Lung (tissue), 11 donors: ENCODE measurements at regions not wholly inside any gene's neighbourhood (a gene's known extent, or its start where the extent isn't known, plus 50 kb on each side); places are given as distances from the start of the nearest gene placed in this dataset.
A peak's percentile ranks its signal among the peaks of the same experiment; 100 is the strongest.

ENCODE experiments used
- ATAC-seq: fragments of 200-7000 bp; cut with Tn5 transposase; one replicate; pipeline ENCODE4 v1.9.1; 2020; ENCODE audit warnings: moderate number of reproducible peaks; ENCODE audit not compliant: insufficient read depth, low FRiP score
- DNase-seq, 3 donors: peaks; one replicate each; pipeline ENCODE4 v3.0.0-alpha.2; 2013 to 2017
- H3K27ac ChIP-seq, 2 donors: one replicate each; pipeline ENCODE4 v1.5.1; 2013; ENCODE audit warnings: mild to moderate bottlenecking in 2 of 2, moderate library complexity in 2 of 2, control low read depth in 1 of 2, inconsistent platforms in 1 of 2, low read depth in 1 of 2, low read length in 1 of 2
- H3K27me3 ChIP-seq, 3 donors: one replicate each; pipeline ENCODE4 v1.5.1; 2013; ENCODE audit warnings: low read length in 2 of 3; ENCODE audit not compliant: control insufficient read depth in 3 of 3, insufficient read depth in 3 of 3
- H3K36me3 ChIP-seq, 4 donors: one replicate each; pipeline ENCODE4 v1.5.1; 2013; ENCODE audit warnings: low read length in 4 of 4, mild to moderate bottlenecking in 1 of 4, moderate library complexity in 1 of 4; ENCODE audit not compliant: control insufficient read depth in 4 of 4, insufficient read depth in 4 of 4
- H3K4me1 ChIP-seq, 5 donors: one replicate each; pipeline ENCODE4 v1.5.1; 2013; ENCODE audit warnings: low read length in 5 of 5, mild to moderate bottlenecking in 2 of 5, moderate library complexity in 1 of 5; ENCODE audit not compliant: control insufficient read depth in 5 of 5, insufficient read depth in 5 of 5
- H3K4me3 ChIP-seq: one replicate; pipeline ENCODE4 v1.5.1; 2013; ENCODE audit warnings: mild to moderate bottlenecking, control low read depth, moderate library complexity
- H3K9ac ChIP-seq, 2 donors: one replicate each; pipeline ENCODE4 v1.5.1; 2013; ENCODE audit warnings: low read length in 2 of 2, control low read depth in 1 of 2; ENCODE audit not compliant: insufficient read depth in 1 of 2
- H3K9me3 ChIP-seq, 4 donors: one replicate each; pipeline ENCODE4 v1.5.1; 2013; ENCODE audit warnings: low read length in 3 of 4, mild to moderate bottlenecking in 1 of 4, moderate library complexity in 1 of 4; ENCODE audit not compliant: control insufficient read depth in 4 of 4, insufficient read depth in 3 of 4
- WGBS, 2 donors: extraction: QIAGEN DNeasy Blood & Tissue Kit; methylation state at CpG; one replicate each; pipeline ENCODE4 v1.1.7; 2013; 5-methylcytosine and 5-hydroxymethylcytosine counted together
- TF ChIP-seq, protein P1 (sequence below): IDR thresholded peaks from 2 replicates; pipeline ENCODE4 v1.5.1; 2012; ENCODE audit warnings: mild to moderate bottlenecking; ENCODE audit errors: control extremely low read depth, extremely low read depth
- donor health status: control.
- donor health status: control.
- donor health status: Bipolar disorder and iron deficiency.
- donor health status: healthy.
- donor health status: DM: yes; HTN: yes; CAD: no.

DNA sequence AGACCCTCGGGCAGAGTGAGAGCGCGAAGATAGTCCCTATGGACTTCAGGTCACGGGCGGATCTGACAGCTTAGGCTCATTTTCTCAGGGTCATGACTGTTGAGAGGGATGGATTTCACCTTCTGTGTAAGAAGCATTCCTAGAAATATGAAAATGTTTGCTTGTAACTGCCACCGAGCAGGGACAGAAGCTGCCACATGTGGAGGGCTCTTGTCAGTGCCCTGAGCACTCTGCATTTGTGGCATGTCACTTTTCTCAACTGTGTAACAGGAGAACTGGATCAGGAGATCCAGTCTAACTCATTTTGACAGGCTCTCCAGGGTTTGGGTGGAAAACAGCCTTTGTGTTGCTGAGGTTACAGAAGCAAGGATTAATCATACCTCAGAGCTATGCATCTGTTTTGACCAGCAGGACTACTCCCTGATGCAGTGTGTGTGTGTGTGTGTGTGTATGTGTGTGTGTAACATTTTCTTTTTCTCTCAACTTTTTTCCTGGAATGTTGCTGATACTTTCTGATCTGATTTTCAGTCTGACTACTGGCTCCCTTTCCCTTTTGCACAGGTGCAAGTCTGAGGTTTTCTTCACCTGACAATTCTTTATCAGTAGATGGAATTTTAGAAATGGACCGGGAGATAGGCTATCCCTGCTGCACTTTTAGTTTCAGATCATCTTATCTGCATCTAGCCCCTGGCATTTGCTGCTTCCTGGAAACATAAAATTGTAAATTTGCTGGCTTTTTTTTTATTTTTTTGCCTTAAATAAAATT lies 183.3 kb downstream of the STK31 start:
- Histone ChIP-seq H3K36me3 (no peaks in the 10 kb centered on the region), H3K4me3 (no peak overlapping the region), H3K9me3 (no peaks in the 10 kb centered on the region), H3K27ac (no peak overlapping the region), H3K27me3 (no peaks in the 10 kb centered on the region), H3K9ac (no peak overlapping the region), H3K4me1 (no peaks in the 10 kb centered on the region)
- TF ChIP-seq, protein P1, sequence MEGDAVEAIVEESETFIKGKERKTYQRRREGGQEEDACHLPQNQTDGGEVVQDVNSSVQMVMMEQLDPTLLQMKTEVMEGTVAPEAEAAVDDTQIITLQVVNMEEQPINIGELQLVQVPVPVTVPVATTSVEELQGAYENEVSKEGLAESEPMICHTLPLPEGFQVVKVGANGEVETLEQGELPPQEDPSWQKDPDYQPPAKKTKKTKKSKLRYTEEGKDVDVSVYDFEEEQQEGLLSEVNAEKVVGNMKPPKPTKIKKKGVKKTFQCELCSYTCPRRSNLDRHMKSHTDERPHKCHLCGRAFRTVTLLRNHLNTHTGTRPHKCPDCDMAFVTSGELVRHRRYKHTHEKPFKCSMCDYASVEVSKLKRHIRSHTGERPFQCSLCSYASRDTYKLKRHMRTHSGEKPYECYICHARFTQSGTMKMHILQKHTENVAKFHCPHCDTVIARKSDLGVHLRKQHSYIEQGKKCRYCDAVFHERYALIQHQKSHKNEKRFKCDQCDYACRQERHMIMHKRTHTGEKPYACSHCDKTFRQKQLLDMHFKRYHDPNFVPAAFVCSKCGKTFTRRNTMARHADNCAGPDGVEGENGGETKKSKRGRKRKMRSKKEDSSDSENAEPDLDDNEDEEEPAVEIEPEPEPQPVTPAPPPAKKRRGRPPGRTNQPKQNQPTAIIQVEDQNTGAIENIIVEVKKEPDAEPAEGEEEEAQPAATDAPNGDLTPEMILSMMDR = no peak
- 72 to 78% methylated on average over 7 of the region's 7 CpGs for WGBS, 2 donors
- ATAC-seq = no peak
- DNase-seq = peak in 1 of 3 donors; percentile 2

DNA sequence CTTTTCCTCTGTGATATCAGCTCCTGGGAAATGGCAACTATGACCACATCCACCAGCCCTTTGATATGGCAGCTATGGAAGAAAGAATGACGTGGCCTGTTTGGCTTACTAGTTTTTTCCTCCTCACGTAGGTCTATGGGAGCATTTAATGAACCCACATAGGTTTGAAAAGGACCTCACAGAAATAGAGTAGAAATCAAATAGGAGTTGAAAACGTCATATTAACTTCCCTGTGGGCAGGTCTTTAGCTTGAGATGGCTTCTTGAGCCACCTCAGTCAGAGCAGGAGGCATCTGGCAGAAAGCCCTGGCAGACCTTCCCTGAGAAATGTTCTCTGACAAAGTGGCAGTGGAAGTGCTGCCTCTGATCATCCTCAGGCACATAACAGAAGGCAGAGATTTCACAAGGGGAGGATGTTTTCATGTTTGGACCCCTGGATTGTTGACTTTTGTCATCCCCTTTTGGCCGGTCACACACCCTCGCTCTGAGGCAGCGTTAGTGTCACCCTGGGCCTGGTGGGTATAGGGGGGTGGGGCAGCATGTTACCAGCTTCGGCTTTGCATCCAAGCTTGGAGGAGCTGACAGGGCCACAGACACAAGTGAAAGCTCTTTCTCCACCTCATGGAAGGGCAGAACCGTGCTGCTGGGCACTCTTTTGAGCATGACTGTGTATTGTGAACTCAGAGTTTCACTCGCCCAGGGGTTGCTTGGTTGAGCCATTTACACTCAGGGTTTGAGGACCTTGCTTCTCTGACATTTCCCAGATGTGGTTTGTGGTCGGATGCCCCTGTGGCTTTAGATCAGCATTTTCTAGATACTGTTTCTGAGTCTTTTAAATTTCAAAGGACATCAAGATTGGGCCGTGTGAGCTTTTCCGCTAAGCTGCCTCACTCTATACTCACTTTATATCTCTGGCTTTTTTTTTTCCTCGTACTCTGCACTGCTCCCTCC lies 184.2 kb downstream of the STK31 start:
- H3K36me3 ChIP-seq = no peaks in the 10 kb centered on the region
- TF ChIP-seq, protein P1 = no peak
- WGBS, 2 donors = 25 to 50% methylated on average over 13 of the region's 13 CpGs
- H3K27me3 ChIP-seq = no peaks in the 10 kb centered on the region
- DNase-seq = no peak
- no peak overlapping the region for H3K27ac ChIP-seq
- H3K4me1 ChIP-seq = no peaks in the 10 kb centered on the region
- H3K9ac ChIP-seq = no peak overlapping the region
- ATAC-seq = no peak
- H3K4me3 ChIP-seq = no peak overlapping the region
- H3K9me3 ChIP-seq = no peaks in the 10 kb centered on the region

DNA sequence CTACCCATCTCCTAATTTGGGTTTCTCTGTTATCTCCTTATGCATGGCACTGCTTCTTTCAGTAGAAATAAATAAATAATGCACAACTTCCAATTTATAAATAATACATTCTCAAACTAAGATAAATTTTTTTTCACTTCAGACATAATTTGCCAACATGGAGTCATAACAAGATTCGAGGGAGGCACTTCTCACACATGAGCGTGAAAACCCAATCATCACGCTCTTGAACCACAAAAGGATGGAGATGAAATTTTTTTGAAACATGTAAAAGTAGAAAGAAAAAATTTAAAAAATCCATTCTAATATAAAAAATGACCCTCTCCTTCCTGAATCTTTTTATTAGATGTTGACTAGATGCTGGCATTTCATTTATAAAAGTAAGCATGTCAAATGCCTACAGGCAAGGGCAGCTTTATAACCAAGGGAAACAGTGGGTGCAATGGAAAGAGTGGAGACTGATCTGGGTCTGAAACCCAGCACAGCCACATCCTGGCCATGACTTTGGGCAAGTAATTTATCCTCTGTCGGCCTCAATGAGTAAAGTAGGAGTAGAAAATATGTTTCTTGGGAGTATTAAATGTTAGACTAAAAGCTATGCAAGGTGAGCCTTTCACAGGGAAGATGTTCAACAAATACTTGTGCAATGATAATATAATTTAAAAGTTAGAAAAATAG lies 185.0 kb downstream of the STK31 start:
- TF ChIP-seq, protein P1 = no peak
- H3K9ac ChIP-seq = no peak overlapping the region
- whole genome bisulfite sequencing, 2 donors = 66 to 74% methylated on average over 4 of the region's 4 CpGs

More for the DNA sequence above, 185.0 kb downstream of the STK31 start:
- no peak overlapping the region for H3K4me3 ChIP-seq
- H3K27me3 ChIP-seq = no peaks in the 10 kb centered on the region
- no peaks in the 10 kb centered on the region for H3K4me1 ChIP-seq
- ATAC-seq (no peak), DNase-seq (no peak)
- H3K27ac ChIP-seq = no peak overlapping the region
- no peaks in the 10 kb centered on the region for H3K36me3 ChIP-seq
- H3K9me3 ChIP-seq = no peaks in the 10 kb centered on the region
